Cardiac fibroblast (primary cell): ENCODE measurements at regions not wholly inside any gene's neighbourhood (a gene's known extent, or its start where the extent isn't known, plus 50 kb on each side); places are given as distances from the start of the nearest gene placed in this dataset.
A peak's percentile ranks its signal among the peaks of the same experiment; 100 is the strongest.

Experiments used
- DNase-seq, 2 donors: peaks; one replicate each; pipeline versions ENCODE4 v3.0.0 to v3.0.0-alpha.2; 2010; ENCODE audit warnings: low read depth in 2 of 2
- H3K4me3 ChIP-seq, 2 donors: replicated peaks in 1 of 2; 1 replicate in 1 of 2; 2 replicates in 1 of 2; pipeline ENCODE4 v1.5.1; 2011; ENCODE audit warnings: low read depth in 2 of 2, low read length in 2 of 2, mild to moderate bottlenecking in 2 of 2, moderate library complexity in 1 of 2
- CTCF ChIP-seq: IDR thresholded peaks from one replicate; pipeline ENCODE4 v1.5.1; 2011; ENCODE audit warnings: low read depth, mild to moderate bottlenecking, low read length, inconsistent platforms

GRCh38 chr2:18724371-18725145, 135.2 kb upstream of the NT5C1B start:
- no peak overlapping the region for H3K4me3 ChIP-seq
- no peak for TF ChIP-seq CTCF
- no peak for DNase-seq

- no peak overlapping the region for H3K4me3 ChIP-seq
- no peak for TF ChIP-seq CTCF
- no peak for DNase-seq
These were observed 133.8 kb upstream of the NT5C1B start for GRCh38 chr2:18723219-18723618.

- no peak for TF ChIP-seq CTCF
- peak in 1 of 2 donors; percentile 62 for DNase-seq
- H3K4me3 ChIP-seq: no peak overlapping the region
These were observed 132.7 kb upstream of the NT5C1B start for GRCh38 chr2:18722101-18722500.

- DNase-seq: peak; percentile 67 to 88
- no peak overlapping the region for H3K4me3 ChIP-seq
- TF ChIP-seq CTCF: no peak
These were observed 131.9 kb upstream of the NT5C1B start for GRCh38 chr2:18721038-18721922.

GRCh38 chr2:18719978-18720775, 130.8 kb upstream of the NT5C1B start:
- DNase-seq: peak; percentile 79 to 80
- H3K4me3 ChIP-seq: no peak overlapping the region
- TF ChIP-seq CTCF: no peak

GRCh38 chr2:18708203-18708715, 118.9 kb upstream of the NT5C1B start:
- H3K4me3 ChIP-seq: no peak overlapping the region
- no peak for DNase-seq
- no peak for TF ChIP-seq CTCF
